CD14-positive monocyte (primary cell): ENCODE measurements at regions not wholly inside any gene's neighbourhood (a gene's known extent, or its start where the extent isn't known, plus 50 kb on each side); places are given as distances from the start of the nearest gene placed in this dataset.
A peak's percentile ranks its signal among the peaks of the same experiment; 100 is the strongest.

ENCODE experiments used
- DNase-seq, 3 donors: peaks; one replicate each; pipeline ENCODE4 v3.0.0-alpha.2; 2011 to 2022
- H2AFZ ChIP-seq: 2 replicates; pipeline ENCODE4 v1.6.0; 2012; ENCODE audit warnings: mild to moderate bottlenecking, low read depth, low read length, inconsistent platforms; ENCODE audit not compliant: insufficient read depth, poor library complexity, severe bottlenecking
- H3K27ac ChIP-seq, 2 donors: 1 replicate in 1 of 2; 2 replicates in 1 of 2; pipeline ENCODE4 v1.5.1; 2012 to 2013; ENCODE audit warnings: low read length in 2 of 2, control low read depth in 1 of 2, inconsistent platforms in 1 of 2, low read depth in 1 of 2, mild to moderate bottlenecking in 1 of 2
- H3K27me3 ChIP-seq, 2 donors: one replicate each; pipeline versions ENCODE4 v1.6.0 to v1.6.1; 2011 to 2013; ENCODE audit warnings: low read length in 2 of 2; ENCODE audit not compliant: control insufficient read depth in 2 of 2, insufficient read depth in 2 of 2
- H3K36me3 ChIP-seq, 2 donors: replicated peaks in 1 of 2; 1 replicate in 1 of 2; 2 replicates in 1 of 2; pipeline versions ENCODE4 v1.5.1 to v1.6.1; 2012 to 2013; ENCODE audit warnings: low read length in 2 of 2, control low read depth in 1 of 2, inconsistent platforms in 1 of 2, mild to moderate bottlenecking in 1 of 2; ENCODE audit not compliant: insufficient read depth in 2 of 2, control insufficient read depth in 1 of 2
- H3K4me1 ChIP-seq, 2 donors: 1 replicate in 1 of 2; 2 replicates in 1 of 2; pipeline versions ENCODE4 v1.5.1 to v1.6.1; 2012 to 2013; ENCODE audit warnings: low read length in 2 of 2, control low read depth in 1 of 2, inconsistent platforms in 1 of 2, mild to moderate bottlenecking in 1 of 2, moderate library complexity in 1 of 2; ENCODE audit not compliant: insufficient read depth in 2 of 2, control insufficient read depth in 1 of 2
- H3K4me2 ChIP-seq: replicated peaks from 2 replicates; pipeline ENCODE3; 2012; ENCODE audit warnings: low read length, moderate library complexity, mild to moderate bottlenecking; ENCODE audit not compliant: poor library complexity, severe bottlenecking; ENCODE audit errors: extremely low read depth
- H3K4me3 ChIP-seq, 3 experiments: fragments of 200-600 bp in 1 of 3; sonication (generic) in 1 of 3; replicated peaks in 1 of 3; 1 replicate in 2 of 3; 2 replicates in 1 of 3; pipeline ENCODE4 v1.5.1; 2011 to 2013; ENCODE audit warnings: low read length in 3 of 3, mild to moderate bottlenecking in 3 of 3, control low read depth in 2 of 3, low read depth in 2 of 3, inconsistent platforms in 1 of 3, moderate library complexity in 1 of 3
- H3K79me2 ChIP-seq: 2 replicates; pipeline ENCODE4 v1.6.0; 2012; ENCODE audit warnings: mild to moderate bottlenecking, control low read depth, inconsistent platforms, low read length, moderate library complexity; ENCODE audit not compliant: insufficient read depth
- H3K9ac ChIP-seq: 2 replicates; pipeline ENCODE4 v1.6.0; 2017; ENCODE audit warnings: low read length, mild to moderate bottlenecking; ENCODE audit not compliant: insufficient read depth, poor library complexity, severe bottlenecking
- H3K9me3 ChIP-seq, 2 donors: replicated peaks in 1 of 2; 1 replicate in 1 of 2; 2 replicates in 1 of 2; pipeline versions ENCODE4 v1.5.1 to v1.6.1; 2012 to 2013; ENCODE audit warnings: low read length in 2 of 2, control low read depth in 1 of 2; ENCODE audit not compliant: control insufficient read depth in 1 of 2, insufficient read depth in 1 of 2
- H4K20me1 ChIP-seq: 2 replicates; pipeline ENCODE4 v1.6.0; 2012; ENCODE audit warnings: mild to moderate bottlenecking, low read length, control low read depth, moderate library complexity; ENCODE audit not compliant: insufficient read depth
- H3K27ac Mint-ChIP-seq, 7 donors: one replicate each; pipeline ENCODE4 v1.8.0; 2020; ENCODE audit warnings: mild to moderate bottlenecking in 7 of 7, mixed read lengths in 7 of 7, moderate library complexity in 6 of 7, inconsistent platforms in 2 of 7
- H3K27me3 Mint-ChIP-seq, 3 donors: one replicate each; pipeline ENCODE4 v1.8.0; 2021 to 2022; ENCODE audit warnings: low read depth in 3 of 3, mild to moderate bottlenecking in 3 of 3, mixed read lengths in 3 of 3, moderate library complexity in 3 of 3, inconsistent platforms in 1 of 3
- H3K36me3 Mint-ChIP-seq, 2 donors: one replicate each; pipeline ENCODE4 v1.8.0; 2020; ENCODE audit warnings: mixed read lengths in 2 of 2, inconsistent platforms in 1 of 2, mild to moderate bottlenecking in 1 of 2
- H3K4me1 Mint-ChIP-seq: one replicate; pipeline ENCODE4 v1.8.0; 2020; ENCODE audit warnings: mild to moderate bottlenecking, mixed read lengths
- H3K4me3 Mint-ChIP-seq, 2 donors: one replicate each; pipeline ENCODE4 v1.8.0; 2020; ENCODE audit warnings: mild to moderate bottlenecking in 2 of 2, mixed read lengths in 2 of 2, moderate library complexity in 1 of 2
- H3K9me3 Mint-ChIP-seq, 7 donors: one replicate each; pipeline ENCODE4 v1.8.0; 2020 to 2022; ENCODE audit warnings: mixed read lengths in 7 of 7, mild to moderate bottlenecking in 6 of 7, moderate library complexity in 6 of 7, inconsistent platforms in 2 of 7
- CTCF ChIP-seq: fragments of 200-600 bp; IDR thresholded peaks from one replicate; pipeline ENCODE4 v1.8.0; 2022; ENCODE audit warnings: antibody characterized with exemption, mild to moderate bottlenecking
- WGBS: methylation state at CpG from one replicate; pipeline ENCODE4 v1.1.5; 2013; ENCODE audit warnings: missing lambda C conversion rate; ENCODE audit not compliant: insufficient coverage; 5-methylcytosine and 5-hydroxymethylcytosine counted together
- intact Hi-C, 2 donors: fragments of 100-400 bp; cut with micrococcal nuclease; formaldehyde crosslinking; loops; one replicate each; pipeline versions ENCODE4 v1.15.0 to v1.15.1; 2023

DNA sequence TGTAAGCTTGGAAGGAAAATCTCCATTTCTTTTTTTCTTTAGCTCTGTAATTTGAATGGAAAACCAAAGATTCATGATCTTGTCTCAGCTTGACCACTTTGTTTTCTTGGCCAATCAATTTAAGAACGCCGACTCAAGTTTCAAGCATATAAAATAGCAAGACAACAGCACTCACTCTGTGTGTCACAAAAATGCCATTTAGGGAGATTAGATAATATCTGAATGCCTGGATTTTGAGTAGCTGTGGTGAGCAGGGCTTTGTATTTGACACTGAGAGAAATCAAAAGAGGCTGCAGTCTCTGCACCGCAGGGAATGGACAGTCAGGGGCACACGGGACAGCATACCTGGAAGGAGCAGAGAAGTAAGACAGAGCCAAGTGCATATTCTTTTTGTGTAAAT is 209.5 kb upstream of the SLC10A2 start:
- Histone ChIP-seq H3K36me3 (no peaks in the 10 kb centered on the region), H2AFZ (no peak overlapping the region), H4K20me1 (no peaks in the 10 kb centered on the region), H3K4me2 (no peak overlapping the region), H3K4me1 (no peaks in the 10 kb centered on the region), H3K27me3 (no peaks in the 10 kb centered on the region), H3K27ac (no peak overlapping the region), H3K79me2 (no peaks in the 10 kb centered on the region), H3K9ac (no peak overlapping the region), H3K4me3 (no peak overlapping the region), H3K9me3 (no peaks in the 10 kb centered on the region)
- Mint-ChIP-seq H3K27ac (peak overlapping the region in 1 of 7 donors; percentile 13), H3K4me1 (no peaks in the 10 kb centered on the region), H3K27me3 (no peaks in the 10 kb centered on the region), H3K9me3 (peaks cover 0 to 4% (median 0%) of the 10 kb centered on the region in 7 donors), H3K36me3 (no peaks in the 10 kb centered on the region), H3K4me3 (no peak overlapping the region)
- intact Hi-C loops = no loop called here
- DNase-seq = no peak
- no peak for TF ChIP-seq CTCF
- WGBS = 100% methylated on average over 2 of the region's 4 CpGs

GRCh38 chr13:103275081-103275480 is 208.9 kb upstream of the SLC10A2 start:
- intact Hi-C loops = no loop called here
- no peaks in the 10 kb centered on the region for H3K9me3 ChIP-seq
- H3K36me3 Mint-ChIP-seq = no peaks in the 10 kb centered on the region
- H4K20me1 ChIP-seq = no peaks in the 10 kb centered on the region
- 100% methylated on average over 1 of the region's 2 CpGs for WGBS
- no peaks in the 10 kb centered on the region for H3K27me3 ChIP-seq
- TF ChIP-seq CTCF = no peak
- DNase-seq = no peak
- no peak overlapping the region for H3K4me2 ChIP-seq
- H2AFZ ChIP-seq = no peak overlapping the region
- no peak overlapping the region for H3K4me3 ChIP-seq
- no peak overlapping the region for H3K27ac ChIP-seq
- no peak overlapping the region for H3K9ac ChIP-seq
- no peaks in the 10 kb centered on the region for H3K79me2 ChIP-seq
- H3K27ac Mint-ChIP-seq = no peak overlapping the region
- H3K27me3 Mint-ChIP-seq = no peaks in the 10 kb centered on the region
- H3K4me3 Mint-ChIP-seq = no peak overlapping the region
- no peaks in the 10 kb centered on the region for H3K36me3 ChIP-seq
- H3K4me1 ChIP-seq = no peaks in the 10 kb centered on the region
- peaks cover 0 to 3% (median 0%) of the 10 kb centered on the region in 7 donors for H3K9me3 Mint-ChIP-seq
- H3K4me1 Mint-ChIP-seq = no peaks in the 10 kb centered on the region
